ENCODE measurements at regions not wholly inside any gene's neighbourhood (a gene's known extent, or its start where the extent isn't known, plus 50 kb on each side); places are given as distances from the start of the nearest gene placed in this dataset.

GRCh38 chr9:23232831-23233230 lies 593.2 kb downstream of the ELAVL2 start:
- no peak overlapping the region for H3K27ac ChIP-seq
- no peak for TF ChIP-seq CTCF (IDR thresholded peaks at IDR 0.05)
- DNase-seq (ENCODE audit: low spot score in 2 of 2) = no peak
- no peaks in the 10 kb centered on the region for H3K36me3 ChIP-seq
- no peaks in the 10 kb centered on the region for H3K27me3 ChIP-seq
- no peaks in the 10 kb centered on the region for H3K4me1 ChIP-seq
- no peak overlapping the region for H3K4me3 ChIP-seq
- intact Hi-C loops (cut with DNase I) = no loop called here
- no peaks in the 10 kb centered on the region for H3K9me3 ChIP-seq

- intact Hi-C loops (cut with DNase I) = no loop called here
- TF ChIP-seq CTCF (IDR thresholded peaks at IDR 0.05) = no peak
- no peaks in the 10 kb centered on the region for H3K4me1 ChIP-seq
Observed at GRCh38 chr9:23243523-23243922, 582.5 kb downstream of the ELAVL2 start.

GRCh38 chr9:23245067-23245466 lies 581.0 kb downstream of the ELAVL2 start:
- DNase-seq (ENCODE audit: low spot score in 2 of 2) = no peak
- no peak overlapping the region for H3K4me3 ChIP-seq
- TF ChIP-seq CTCF (IDR thresholded peaks at IDR 0.05) = no peak
- no peaks in the 10 kb centered on the region for H3K27me3 ChIP-seq
- H3K4me1 ChIP-seq = no peaks in the 10 kb centered on the region
- no peaks in the 10 kb centered on the region for H3K36me3 ChIP-seq
- H3K27ac ChIP-seq = no peak overlapping the region
- H3K9me3 ChIP-seq = no peaks in the 10 kb centered on the region
- intact Hi-C loops (cut with DNase I) = no loop called here

More at GRCh38 chr9:23243523-23243922, 582.5 kb downstream of the ELAVL2 start:
- DNase-seq (ENCODE audit: low spot score in 2 of 2) = no peak
- Histone ChIP-seq H3K9me3 (no peaks in the 10 kb centered on the region), H3K36me3 (no peaks in the 10 kb centered on the region), H3K27ac (no peak overlapping the region), H3K4me3 (no peak overlapping the region), H3K27me3 (no peaks in the 10 kb centered on the region)

GRCh38 chr9:23254404-23255184 lies 571.4 kb downstream of the ELAVL2 start:
- intact Hi-C loops (cut with DNase I) = no loop called here

GRCh38 chr9:23255346-23255745 lies 570.7 kb downstream of the ELAVL2 start:
- Histone ChIP-seq H3K4me1 (no peaks in the 10 kb centered on the region), H3K27me3 (no peaks in the 10 kb centered on the region), H3K9me3 (no peaks in the 10 kb centered on the region), H3K4me3 (no peak overlapping the region), H3K36me3 (no peaks in the 10 kb centered on the region), H3K27ac (no peak overlapping the region)
- no peak for TF ChIP-seq CTCF (IDR thresholded peaks at IDR 0.05)
- intact Hi-C loops (cut with DNase I) = no loop called here
- DNase-seq (ENCODE audit: low spot score in 2 of 2) = no peak

More at GRCh38 chr9:23254404-23255184, 571.4 kb downstream of the ELAVL2 start:
- TF ChIP-seq CTCF (IDR thresholded peaks at IDR 0.05) = no peak
- no peaks in the 10 kb centered on the region for H3K9me3 ChIP-seq
- no peaks in the 10 kb centered on the region for H3K36me3 ChIP-seq
- H3K4me3 ChIP-seq = no peak overlapping the region
- H3K27ac ChIP-seq = no peak overlapping the region
- H3K27me3 ChIP-seq = no peaks in the 10 kb centered on the region
- no peaks in the 10 kb centered on the region for H3K4me1 ChIP-seq
- no peak for DNase-seq (ENCODE audit: low spot score in 2 of 2)

Measured in ascending aorta (tissue), 2 donors.